ENCODE measurements at regions not wholly inside any gene's neighbourhood (a gene's known extent, or its start where the extent isn't known, plus 50 kb on each side); places are given as distances from the start of the nearest gene placed in this dataset.

GRCh38 chr13:76223565-76223964, 587.4 kb downstream of the LMO7 start:
- DNase-seq = no peak
- ATAC-seq = peak; percentile 79
- intact Hi-C loops (cut with micrococcal nuclease) = loop anchor here (10.0 kb wide), 1 partner anchor 241 kb away; no protein-coding TSS in a partner anchor

GRCh38 chr13:76222511-76222910, 586.4 kb downstream of the LMO7 start:
- DNase-seq (no peak), ATAC-seq (no peak)
- intact Hi-C loops (cut with micrococcal nuclease) = loop anchor here (10.0 kb wide), 1 partner anchor 242 kb away; no protein-coding TSS in a partner anchor

DNA sequence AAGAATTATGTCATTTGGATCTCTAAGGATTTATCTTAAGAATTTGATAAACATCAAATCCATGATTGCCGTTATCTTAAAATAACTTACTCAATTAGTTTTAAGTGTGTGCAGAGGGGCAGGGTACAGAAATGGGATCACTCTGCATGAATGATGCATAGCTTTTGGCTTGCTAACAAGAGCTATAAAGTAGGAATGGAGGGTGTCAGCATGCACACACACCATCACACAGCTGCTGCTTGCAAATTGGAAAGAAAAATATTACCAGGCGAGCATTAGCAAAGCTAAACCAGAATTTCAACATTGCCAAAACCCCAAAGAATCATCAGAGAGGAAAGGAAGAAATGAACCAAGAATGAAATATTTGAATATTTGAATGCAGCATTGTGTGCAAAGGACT, 580.6 kb downstream of the LMO7 start:
- ATAC-seq (no peak), DNase-seq (no peak)
- intact Hi-C loops (cut with micrococcal nuclease) = no loop called here

DNA sequence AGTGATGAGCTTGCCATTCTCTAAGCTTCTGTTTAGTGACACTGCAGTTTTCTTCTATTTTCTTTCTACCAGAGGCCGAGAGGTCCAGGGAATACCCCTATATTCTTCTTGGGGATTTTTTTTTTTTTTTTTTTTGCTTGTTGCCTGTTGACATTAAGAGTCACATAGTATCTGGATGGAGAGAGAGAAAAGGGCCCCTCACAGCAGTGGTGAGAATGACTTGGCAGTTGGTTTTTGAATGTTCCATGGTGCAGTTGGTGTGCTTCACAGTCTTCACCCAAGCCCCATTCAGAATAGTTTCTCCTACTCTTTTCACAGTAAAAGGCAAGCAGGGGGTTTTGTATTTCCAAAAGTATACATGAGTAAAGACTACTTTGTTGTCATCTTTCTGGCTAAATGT, 577.9 kb downstream of the LMO7 start:
- DNase-seq = no peak
- no peak for ATAC-seq
- intact Hi-C loops (cut with micrococcal nuclease) = no loop called here

DNA sequence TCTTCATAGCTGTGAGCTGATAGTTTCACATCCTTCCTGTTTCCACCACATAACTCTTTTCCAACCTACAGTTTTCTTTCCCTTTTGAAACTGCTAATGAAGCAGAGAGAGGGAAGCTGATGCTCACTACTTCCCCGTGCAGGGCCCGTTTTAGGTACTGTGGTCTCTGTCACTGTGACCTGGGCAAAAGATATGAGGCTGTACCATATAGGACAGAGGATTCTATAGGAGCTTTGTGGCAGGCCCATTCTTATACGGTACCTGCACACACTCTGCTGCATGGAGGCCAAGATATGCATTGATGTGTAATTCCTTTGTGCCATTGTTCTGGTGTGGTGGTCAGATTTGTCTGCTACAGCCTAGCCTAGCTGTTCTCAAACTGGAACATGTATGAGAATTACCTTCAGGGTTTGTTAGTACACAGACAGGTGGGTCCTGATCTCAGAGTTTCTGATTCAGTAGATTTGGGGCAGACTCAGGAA, 577.3 kb downstream of the LMO7 start:
- DNase-seq = no peak
- intact Hi-C loops (cut with micrococcal nuclease) = no loop called here
- ATAC-seq = no peak

DNA sequence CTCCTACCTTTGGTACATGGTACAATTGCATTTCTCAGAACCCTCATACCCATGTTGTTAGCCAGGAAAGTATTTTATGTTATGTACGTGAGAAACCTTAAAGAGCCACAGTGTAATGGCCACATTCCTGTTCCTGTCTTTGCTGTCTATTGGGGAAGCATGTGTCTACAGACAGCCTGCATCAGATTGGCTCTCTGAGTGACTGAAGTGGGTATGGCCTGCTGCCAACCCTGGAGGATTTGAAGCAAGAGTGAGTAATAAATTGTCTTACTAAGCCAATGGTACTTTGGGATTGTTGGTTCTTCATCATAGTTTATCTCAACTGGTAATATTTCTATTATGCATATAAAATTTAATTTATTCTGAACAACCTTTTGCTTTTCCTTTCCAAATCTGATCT, 574.1 kb downstream of the LMO7 start:
- intact Hi-C loops (cut with micrococcal nuclease) = no loop called here
- DNase-seq (peak; percentile 56), ATAC-seq (peak; percentile 58)

- intact Hi-C loops (cut with micrococcal nuclease) = no loop called here
- ATAC-seq = no peak
- no peak for DNase-seq
These were observed 562.5 kb downstream of the LMO7 start for GRCh38 chr13:76198568-76199163.

- ATAC-seq = no peak
- peak; percentile 26 for DNase-seq
- intact Hi-C loops (cut with micrococcal nuclease) = no loop called here
These were observed 553.9 kb downstream of the LMO7 start for GRCh38 chr13:76189882-76190519.

DNA sequence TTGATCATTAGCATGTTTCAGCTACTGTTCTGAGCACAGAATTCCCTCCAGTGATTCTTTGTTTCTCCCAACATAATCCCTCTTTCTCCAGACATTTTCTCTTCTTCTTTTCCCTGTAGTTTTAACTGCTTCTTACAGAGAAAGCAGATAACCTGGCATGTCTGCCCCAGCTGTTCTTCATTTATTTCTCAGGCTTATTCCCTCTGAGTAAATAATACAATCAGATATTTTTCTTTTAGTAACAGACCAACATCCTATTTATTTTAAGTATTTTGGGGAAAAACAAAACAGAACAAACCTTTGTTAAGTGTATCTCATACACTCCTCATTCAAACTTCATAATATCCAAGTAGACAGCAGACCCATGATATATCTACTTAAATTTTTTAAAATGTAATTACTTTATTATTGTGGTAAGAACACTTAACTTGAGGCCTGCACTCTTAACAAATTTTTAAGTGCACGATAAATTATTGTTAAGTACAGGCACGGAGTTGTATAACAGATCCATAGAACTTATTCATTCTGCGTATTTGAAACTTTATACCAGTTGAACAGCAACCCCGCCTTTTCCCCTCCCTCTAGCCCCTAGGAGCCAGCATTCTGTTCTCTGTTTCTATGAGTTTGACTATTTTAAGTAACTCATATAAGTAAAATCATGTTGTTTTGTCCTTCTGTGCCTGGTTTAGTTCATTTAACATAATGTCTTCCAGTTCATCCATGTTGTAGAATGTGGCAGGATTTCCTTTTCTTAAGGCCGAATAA, 540.0 kb downstream of the LMO7 start:
- DNase-seq (no peak), ATAC-seq (no peak)
- intact Hi-C loops (cut with micrococcal nuclease) = no loop called here

GRCh38 chr13:76168661-76169060, 532.5 kb downstream of the LMO7 start:
- intact Hi-C loops (cut with micrococcal nuclease) = no loop called here
- ATAC-seq = no peak
- DNase-seq = no peak

GRCh38 chr13:76164290-76164689, 528.2 kb downstream of the LMO7 start:
- no peak for DNase-seq
- peak; percentile 23 for ATAC-seq
- intact Hi-C loops (cut with micrococcal nuclease) = no loop called here

GRCh38 chr13:76163761-76164160, 527.6 kb downstream of the LMO7 start:
- intact Hi-C loops (cut with micrococcal nuclease) = no loop called here
- DNase-seq (no peak), ATAC-seq (no peak)

GRCh38 chr13:76160961-76161925, 525.1 kb downstream of the LMO7 start:
- DNase-seq (no peak), ATAC-seq (peak; percentile 77)
- intact Hi-C loops (cut with micrococcal nuclease) = no loop called here

DNA sequence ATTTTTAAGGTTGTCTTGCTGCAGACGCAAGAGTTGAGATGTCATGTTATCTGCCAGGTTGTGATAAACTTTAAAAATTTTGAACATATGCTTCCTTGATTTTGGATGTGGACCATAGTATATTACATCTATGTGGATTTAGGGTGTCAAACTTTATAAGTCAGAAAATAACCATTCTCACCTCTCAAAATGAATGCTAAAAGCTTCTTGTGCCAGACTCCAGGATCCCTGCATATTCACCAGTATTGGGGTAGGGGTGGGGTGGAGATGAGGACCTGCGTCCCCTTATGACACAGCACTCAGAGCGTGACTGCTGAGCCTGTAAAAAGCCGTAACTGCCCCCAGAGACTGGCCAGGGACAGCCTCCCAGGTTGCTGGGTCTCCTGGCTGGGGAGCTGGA, 524.4 kb downstream of the LMO7 start:
- no peak for ATAC-seq
- DNase-seq = no peak

DNA sequence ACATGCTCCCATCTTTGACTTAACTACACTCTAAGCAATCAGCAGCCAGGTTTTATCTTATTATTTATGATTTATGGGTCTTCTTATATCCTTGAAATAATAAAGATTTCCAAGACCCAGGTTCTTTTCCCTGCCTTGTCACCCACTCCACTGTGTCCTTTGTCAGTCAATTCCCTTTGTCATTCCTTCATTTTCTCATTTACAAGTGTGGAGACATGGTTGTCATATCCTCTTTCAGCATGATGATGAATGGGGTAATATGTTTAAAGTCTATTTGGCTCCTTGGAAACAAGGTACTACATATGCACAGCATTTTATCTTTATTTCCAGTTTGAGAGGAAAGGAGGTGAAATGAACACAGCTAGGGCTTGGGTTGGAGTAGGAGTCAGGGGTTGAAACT, 521.8 kb downstream of the LMO7 start:
- no peak for DNase-seq
- no peak for ATAC-seq
- intact Hi-C loops (cut with micrococcal nuclease) = no loop called here

More for the DNA sequence above, 524.4 kb downstream of the LMO7 start:
- intact Hi-C loops (cut with micrococcal nuclease) = no loop called here

DNA sequence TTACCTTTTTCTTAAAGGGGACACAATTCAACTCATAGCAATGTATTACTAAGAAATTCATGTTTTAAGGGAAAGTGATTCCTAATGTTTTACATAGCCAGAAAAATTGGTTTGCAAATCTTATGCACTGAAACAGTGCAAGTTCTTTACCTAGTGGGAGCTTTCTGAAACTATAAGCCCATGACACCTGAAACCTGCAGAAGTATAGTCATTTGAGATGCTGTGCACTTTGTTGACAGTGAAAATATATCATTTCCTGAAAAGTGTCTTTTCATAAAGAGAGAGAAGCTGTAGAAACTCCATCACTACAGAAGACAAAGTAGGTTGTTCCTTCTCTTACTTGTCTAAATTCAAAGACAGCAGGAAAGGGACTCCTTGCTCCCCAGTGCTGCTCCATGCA, 517.1 kb downstream of the LMO7 start:
- ATAC-seq = no peak
- DNase-seq = no peak
- intact Hi-C loops (cut with micrococcal nuclease) = no loop called here

GRCh38 chr13:76148926-76149325, 512.8 kb downstream of the LMO7 start:
- intact Hi-C loops (cut with micrococcal nuclease) = no loop called here
- ATAC-seq (no peak), DNase-seq (no peak)

DNA sequence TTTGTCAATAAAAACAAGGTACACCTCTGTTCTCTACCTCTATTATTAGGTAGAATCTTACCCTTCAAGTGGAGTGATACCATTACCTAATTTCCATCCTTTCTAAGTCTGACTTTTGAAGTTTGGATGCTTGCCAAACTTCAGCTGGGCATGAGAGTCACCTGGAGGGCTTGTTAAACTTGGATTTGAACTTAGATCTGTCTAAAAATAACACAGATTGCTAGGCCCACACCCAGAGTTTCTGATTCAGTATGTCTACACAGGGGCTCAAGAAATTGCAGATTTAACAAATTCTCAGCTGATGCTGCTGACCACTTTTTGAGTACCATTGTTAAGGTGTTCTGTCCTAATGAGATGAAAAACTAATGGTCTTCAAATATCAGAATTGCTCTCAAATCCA, 512.2 kb downstream of the LMO7 start:
- ATAC-seq = no peak
- intact Hi-C loops (cut with micrococcal nuclease) = no loop called here
- DNase-seq = no peak

- DNase-seq = no peak
- intact Hi-C loops (cut with micrococcal nuclease) = no loop called here
- ATAC-seq = no peak
These were observed 496.4 kb downstream of the LMO7 start for GRCh38 chr13:76132532-76132931.

Data from left ventricle myocardium superior (tissue), 1 donor.